Activated CD4-positive, alpha-beta T cell treated with anti-CD3 and anti-CD28 coated beads, Interleukin-2, Interleukin-4, amounts not matched to agents 100 ng/mL and 50 ng/mL, durations not matched to agents 16 hours and 8 hours (primary cell): ENCODE measurements at regions not wholly inside any gene's neighbourhood (a gene's known extent, or its start where the extent isn't known, plus 50 kb on each side); places are given as distances from the start of the nearest gene placed in this dataset.

Experiments
- DNase-seq: peaks from one replicate; pipeline ENCODE4 v3.0.0-alpha.2; 2020; ENCODE audit warnings: low spot score

DNA sequence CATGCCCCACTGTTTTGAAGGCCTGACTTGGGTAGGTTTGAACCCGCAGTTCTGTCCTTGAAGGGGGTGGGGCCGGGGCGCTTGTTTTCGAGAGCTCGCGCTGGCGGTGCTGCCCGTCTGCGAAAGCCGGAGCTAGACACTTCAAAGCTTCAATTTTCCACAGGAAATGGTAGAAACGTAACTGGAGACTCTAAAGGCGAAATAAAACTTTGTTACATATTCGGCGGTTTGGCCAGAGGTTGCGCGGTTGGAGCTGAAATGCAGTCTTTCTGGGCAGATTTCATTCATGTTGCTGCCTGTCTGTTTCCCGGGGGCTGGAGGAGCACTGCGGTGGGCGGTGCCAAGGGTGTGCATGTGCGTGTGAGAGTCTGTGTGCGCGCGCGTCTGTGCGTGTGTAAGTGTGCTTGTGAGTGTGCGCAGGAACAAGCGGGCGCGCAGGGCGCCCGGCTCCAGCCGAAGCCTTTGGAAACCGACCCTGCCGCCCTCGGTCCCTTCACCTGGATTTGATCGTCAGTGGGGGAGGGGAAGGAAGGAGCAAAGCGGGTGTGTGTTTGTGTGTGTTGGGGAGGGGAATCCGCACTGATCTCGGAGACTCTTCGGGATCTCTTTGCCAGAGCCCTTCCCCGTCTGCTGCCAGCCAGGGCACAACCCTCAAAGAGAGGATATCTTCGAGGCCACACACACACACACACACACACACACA, 227.7 kb upstream of the CRY1 start:
- DNase-seq: peak; percentile 61

DNA sequence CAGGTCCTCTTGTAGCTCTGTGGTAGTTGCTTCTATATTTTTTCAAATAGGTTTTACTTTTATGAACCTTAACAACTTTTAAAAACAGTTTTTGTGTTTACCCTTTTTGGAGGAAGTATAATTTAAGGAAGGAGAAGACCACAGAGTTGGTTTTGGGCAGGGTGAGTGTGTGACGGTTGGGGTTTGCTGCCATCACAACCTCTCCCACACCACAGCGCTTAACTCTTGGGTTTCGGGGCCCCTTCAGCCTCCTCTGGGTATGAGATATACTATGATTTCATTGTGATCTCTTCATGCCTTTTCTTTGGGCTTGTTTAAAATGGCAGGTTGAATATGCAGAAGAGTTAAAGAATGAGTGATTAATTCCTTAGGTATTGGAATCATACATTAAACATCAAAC, 228.7 kb upstream of the CRY1 start:
- peak; percentile 57 for DNase-seq

DNA sequence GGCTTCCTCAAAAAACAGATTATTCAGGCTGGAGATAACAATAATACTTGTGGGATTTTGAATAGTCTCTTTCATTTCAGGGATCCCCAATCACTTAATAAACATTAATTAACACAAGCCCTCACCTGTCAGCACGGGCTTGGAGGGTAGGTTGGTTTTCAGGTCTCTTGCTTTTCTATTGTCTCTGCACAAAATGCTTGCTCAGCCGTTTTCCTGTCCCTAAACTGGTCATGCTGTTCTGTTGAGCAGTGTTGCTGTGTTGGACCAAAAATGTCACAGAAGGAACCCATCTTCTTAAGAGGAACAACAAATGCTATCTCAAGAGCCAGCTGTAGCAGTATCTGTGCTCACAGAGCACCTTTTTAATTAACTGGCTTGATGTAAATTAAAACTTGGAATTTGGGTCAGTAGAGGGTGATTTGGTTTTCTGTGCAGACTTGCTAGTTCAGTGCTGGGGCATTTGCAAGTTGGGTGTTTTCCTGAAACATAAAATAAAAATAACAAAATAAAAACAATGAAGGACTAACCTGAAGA, 231.8 kb upstream of the CRY1 start:
- DNase-seq: no peak

DNA sequence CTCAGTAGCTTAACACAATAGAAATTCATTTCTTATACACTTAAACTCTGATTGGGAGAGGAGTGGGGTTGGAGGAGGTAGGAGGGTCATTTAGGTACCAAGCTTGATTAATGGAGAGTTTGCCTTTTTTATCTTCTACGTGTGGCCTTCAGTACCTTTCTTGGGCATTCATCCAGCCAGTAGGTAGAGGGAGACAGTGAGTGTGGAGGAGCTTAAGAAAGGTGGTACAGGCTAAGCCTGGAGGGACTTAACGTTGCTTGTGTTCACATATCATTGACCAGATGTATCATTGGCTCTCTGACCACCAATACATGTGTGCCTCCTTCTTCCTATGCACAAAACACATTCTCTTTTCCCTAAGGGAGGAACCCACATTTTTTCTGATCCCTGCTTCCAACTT, 232.9 kb upstream of the CRY1 start:
- no peak for DNase-seq

DNA sequence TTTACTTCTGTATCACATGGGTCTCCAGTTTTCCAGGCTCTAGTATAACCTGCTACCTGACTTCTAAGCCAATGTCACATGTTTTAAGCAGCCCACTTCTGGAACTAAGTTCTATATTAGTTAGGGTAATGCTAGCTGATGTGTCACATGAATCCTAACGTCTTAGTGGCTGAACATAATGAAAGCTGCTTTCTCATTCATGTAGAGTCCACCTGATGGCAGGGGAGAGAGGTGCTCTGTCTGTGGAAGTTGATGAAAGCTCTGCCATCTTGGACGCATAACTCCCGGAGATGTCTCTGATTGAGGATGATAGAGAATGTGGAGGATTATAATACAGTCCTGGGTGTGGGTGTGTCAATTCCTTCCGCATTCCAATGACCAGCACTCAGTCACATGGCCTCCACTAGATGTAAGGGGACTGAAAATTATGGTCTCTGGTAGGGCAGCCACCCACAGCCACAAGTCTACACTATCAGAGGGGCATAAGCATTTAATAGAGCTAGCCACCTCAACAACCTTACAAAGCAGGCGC, 234.4 kb upstream of the CRY1 start:
- no peak for DNase-seq

DNA sequence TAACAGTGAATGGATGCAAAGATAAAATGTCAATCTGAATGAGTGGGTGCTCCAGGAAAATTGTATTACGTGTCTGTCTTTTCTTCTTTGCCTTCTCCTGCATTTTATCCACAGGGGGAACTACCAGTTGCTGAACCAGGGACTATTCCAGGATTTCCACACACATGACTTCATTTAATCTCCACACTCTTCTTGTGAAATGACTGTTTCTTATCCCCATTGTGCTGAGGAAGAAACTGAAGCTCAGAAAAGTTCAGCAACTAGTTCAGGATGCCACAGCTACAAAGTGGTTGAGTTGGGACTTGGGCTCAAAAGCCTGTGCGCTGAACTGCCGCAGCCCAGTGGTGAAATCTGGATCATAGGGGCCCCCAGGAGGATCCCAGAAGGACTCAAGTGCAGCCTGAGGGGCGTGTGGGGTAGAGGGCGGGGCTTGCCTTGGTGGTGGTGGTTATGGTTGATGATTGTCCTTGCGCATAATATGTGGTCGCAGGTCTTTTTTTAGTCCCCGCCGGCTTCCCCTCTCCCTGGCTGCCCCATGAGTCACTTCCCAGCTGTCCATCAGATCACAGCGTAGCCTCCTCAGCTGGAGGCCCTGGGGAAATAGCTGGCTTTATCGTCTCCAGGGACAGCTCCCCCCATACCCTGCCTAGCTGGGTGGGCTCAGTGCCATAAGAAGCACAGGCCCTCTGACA, 235.2 kb upstream of the CRY1 start:
- DNase-seq: no peak

DNA sequence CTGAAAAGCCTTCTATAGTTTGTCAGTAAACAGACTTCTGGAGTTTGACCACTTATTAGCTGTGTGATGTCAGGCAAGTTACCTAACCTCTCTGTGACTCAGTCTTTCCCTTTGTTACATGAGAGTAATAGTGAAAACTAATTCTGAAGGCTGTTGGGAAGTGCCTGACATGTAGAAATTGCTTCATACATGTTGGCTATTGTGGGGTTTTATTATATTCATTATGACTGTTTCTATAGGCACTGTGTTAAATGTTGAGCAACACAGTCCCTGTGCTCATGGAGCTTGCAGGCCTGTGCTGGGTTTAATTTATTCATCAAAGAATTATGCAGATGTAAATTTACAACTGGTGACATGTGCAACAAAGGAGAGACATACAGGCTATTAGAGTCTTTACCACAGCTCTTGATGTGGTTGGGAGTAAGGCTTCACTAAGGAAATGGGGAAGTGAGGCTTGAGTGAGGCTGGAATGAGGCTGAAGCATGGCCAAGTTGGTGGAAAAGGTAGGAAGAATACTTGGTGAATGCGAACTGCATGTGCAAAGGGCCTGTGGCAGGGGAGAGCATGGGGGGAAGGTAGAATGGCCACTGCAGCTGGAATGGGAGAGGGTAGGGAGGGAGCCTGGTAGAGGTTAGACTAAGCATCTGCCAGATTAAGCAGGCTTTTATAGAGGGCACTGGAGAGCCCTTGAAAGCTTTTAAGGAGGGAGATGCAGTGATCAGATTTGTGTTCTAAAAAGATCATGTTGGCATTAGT, 236.4 kb upstream of the CRY1 start:
- DNase-seq: peak; percentile 56

DNA sequence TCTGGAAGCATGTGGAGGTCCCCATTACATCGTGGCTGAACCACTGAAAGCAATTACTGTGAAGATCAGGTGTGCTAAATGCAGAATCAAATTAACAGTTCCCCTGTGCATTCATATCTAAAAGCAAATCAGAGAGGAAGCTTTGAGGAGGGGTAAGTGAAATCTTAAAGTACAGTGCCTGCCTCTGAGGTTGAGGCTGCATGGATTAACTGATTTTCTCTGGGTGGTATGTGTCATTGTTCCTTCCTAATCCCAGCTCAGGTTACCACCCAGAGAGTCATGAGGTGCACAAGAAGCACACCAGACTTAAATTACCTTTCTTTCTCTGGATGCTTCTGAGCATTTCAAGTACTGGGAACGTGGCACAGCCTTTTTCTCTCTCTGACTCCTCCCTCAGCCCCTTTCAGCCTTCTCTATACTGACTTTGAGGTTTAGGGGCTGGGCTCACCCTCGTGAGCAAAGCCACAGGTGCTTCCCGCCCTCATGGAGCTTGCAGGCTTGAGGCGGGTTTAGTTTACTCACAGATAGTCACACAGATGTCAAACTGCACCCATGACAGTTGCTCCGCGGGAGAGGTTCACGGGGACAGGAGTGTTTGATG, 237.6 kb upstream of the CRY1 start:
- DNase-seq: no peak

DNA sequence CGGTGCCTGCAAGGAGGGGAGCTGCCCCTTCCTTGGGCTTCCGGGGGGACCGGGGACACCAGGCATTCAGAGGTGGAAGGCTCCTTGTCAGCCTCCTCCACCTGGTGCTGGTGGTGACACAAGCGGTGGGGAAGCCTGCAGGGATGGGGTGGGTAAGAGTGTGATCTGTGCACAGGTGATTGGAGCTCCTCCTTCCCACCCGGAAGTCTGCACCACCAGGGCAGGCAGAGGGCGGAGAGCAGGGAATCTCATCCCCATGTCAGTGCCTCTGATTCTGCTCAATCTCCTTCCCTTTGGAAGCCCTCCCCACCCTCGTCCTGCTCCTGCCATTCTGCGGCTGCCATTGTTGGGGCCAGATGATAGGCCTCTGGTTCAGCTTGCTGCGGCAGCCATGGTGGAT, 238.1 kb upstream of the CRY1 start:
- no peak for DNase-seq

DNA sequence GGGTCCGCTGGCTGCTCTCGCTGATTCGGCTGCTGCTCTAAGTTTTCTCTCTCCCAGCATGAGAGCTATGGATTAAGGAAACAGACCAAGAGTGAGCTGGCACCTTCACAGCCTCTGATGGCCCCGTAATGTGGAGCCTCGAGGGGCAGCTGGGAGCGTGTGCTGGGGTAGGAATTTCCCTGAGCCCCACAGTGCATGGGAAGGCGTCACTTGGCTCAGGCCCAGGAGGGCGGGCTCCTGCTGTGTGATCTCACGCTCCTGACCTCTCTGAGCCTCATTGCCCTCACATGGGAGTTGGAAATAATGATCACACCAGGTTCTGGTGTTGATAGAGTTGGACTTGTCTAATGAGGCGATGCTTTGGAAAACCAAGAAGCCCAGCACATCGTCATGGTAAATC, 238.6 kb upstream of the CRY1 start:
- DNase-seq: no peak

DNA sequence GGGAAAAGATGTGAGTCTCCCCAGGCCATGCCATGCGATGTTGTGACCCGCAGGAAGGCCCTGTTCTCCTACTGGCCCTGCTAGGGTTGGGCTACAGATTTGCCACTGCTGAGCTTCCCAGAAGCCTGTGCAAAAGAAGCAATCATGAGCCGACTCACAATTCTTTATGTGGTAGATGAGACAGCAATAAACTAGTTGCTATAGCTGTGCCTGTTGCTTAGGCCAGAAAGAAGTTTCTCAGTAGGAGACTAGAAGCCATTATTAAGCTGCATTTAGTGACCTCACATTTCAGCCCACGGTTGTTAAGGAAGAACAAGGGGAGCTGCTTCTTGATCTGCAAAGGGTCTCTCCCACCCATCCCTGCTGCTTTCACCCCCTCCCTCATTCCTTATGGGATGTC, 239.4 kb upstream of the CRY1 start:
- no peak for DNase-seq

DNA sequence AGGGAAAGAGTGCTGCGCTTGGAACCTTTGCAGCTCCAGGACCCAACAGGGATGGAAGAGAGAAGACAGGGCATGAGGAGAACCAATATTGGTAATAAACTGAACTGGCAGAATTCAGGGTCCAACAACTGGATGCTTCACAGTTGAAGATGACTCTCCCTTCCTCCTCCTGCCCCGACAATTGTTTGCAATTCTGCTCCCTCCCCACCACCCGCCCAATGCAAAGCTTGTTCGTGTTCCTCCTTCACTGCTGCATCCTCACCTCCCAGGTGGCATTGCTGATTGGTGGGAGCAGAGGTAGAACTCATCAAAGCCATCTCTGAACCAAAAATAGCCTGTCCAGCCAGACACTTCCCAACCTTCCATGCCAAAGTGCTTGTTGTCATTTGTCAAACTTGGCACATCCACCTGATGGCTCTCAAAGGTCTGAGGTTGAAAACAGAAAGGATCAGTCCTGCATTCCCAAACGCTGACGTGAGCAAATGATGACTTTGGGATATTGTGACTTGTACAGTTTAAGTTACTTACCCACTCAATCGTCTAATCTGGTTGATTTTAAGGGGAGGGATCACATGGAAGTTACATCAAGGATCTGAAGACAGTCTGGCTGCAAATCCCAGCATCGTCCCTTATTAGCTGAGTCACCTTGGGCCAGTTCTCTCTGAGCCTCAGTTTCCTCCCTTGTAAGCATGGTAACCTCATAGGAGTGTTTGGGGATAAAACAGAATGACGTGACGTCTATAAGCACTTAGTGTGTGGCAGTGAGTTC, 242.6 kb upstream of the CRY1 start:
- DNase-seq: no peak

DNA sequence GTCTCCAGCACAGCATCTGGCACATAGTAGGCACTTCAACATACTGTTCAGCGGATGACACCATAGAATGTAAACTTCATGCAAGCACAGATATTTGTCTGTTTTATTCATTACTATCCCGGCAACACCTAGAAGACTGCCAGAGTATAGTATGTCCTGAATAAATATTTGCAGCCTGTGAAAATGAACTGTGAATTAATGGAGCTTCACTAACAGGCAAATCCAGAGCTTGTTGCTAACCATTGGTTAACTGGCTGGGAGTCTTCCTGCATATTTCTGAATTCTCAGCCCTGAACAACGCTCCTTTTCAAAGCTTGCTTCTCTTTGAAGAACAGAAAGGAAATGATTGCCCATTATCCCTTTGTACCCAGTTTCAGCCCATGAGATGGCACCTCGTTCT, 243.3 kb upstream of the CRY1 start:
- DNase-seq: no peak

DNA sequence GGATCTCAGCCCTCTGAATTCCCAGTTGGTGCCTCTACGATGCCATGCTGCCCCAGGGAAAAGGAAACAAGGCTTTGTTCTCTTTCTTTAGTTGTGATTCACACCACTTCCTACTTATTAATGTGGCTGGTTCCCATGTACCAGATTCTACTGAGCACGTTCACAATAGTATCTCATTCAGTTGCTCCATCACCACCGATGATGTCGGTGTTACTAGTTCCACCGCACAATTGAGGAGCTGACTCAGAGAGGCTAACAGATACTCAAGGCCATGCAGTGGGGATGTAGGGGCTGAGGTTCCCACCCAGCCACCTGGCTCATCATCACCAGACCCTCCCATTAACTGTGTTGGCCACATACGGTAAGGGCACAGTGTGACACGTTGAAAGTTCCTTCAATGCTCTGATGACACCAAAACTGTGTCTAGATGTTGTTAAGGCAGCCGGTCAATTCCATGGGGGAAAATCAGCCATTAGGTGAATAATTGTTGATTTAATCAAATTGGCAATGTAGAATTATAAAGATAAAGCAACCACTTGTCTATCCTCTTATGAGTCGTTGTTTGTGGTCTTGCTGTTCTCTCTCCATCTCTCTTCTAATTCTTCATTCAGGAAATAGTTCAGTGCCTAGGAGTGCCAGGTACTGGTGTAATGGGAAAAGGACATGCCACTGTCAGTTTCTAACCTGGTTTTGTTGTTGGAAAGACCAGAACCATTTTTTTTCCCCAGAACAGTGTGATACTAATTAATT, 244.2 kb upstream of the CRY1 start:
- no peak for DNase-seq

DNA sequence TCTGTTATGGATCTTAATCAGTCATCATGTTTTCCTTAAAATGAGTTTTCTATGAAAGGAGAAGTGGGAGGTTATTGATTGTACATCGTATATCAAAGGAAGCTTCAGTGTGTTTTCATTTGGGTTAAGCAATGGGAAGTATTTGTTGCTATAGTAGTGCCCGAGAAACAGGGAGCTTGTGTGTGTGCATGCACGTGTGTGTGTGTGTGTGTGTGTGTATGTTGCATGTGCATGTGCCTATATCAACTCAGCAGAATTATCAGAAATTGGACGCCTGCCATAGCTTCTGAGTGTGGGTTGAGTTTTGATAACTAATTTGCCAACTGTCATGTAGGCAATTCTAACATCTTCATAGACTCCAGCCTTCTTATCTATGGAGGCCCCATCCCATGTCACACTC, 246.1 kb upstream of the CRY1 start:
- DNase-seq: no peak

DNA sequence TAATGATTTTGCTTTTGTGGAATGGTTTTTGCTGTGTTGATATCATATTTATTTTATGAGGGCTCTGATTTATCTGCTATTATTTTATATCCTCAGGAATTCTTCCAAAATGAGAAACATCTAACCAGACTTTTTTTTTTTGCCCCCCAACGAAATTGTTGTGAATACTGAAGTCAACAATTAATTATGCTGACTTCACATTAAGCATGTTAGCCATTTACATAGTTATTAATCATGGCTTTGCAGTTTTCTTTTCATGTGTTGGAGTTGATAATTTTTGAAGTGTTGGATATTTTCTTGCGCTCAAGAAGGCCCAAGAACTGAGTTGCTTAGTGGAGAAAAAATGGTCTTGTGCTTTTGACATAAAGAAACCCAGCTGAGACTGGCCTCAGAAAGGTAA, 246.6 kb upstream of the CRY1 start:
- no peak for DNase-seq

DNA sequence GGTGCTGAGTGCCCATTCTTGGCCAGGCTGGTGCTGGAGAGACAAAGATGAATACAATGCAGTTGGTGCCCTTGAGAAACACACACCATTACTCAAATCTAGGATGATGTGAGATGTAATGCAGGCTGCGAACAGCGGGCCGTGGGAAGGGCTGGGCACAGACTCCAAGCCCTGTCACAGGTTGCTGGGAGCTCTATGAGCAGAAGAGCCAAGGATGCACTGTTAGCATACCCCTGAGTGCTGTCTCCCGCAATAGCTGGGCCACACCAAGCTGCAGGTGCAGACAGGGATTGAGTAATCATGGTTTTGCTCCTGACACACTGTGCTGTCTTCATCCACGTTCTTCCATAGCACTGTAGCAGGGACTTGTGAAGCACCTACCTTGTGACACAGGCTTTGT, 247.5 kb upstream of the CRY1 start:
- no peak for DNase-seq

DNA sequence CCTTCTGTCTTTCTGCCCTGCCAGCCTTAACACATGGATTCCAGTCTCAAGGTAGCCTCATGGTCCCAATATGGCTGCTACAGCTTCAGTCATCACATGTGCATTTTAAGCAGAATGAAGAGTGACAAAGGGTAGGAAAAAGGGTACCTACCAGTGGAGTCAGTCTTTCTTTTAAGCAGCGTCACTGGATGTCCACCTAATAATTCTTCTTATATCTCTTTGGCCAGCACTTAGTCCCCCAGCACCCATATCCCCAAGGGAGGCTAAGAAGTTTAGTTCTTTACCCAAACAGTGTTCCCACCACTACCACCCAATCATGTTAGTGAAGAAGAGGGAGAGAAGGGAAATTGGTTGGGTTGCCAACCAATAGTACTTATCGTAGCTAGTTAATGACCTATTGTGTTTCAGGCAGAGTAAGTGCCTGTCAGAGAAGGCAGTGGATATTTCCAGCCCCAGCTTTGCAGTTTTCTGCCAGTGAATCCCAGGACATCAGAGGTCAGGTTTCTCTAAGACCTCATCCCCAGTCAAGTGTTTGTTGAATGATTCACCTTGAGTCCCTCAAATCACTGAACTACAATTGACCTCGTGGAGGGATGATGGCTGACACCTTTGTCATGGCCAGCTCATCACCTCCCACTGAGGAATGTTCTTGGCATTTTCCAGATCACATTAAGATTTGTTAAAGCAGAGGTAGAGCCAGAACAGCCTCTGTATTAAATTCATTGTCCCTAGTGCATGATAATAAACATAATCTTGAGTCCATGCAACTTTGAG, 250.9 kb upstream of the CRY1 start:
- DNase-seq: no peak

DNA sequence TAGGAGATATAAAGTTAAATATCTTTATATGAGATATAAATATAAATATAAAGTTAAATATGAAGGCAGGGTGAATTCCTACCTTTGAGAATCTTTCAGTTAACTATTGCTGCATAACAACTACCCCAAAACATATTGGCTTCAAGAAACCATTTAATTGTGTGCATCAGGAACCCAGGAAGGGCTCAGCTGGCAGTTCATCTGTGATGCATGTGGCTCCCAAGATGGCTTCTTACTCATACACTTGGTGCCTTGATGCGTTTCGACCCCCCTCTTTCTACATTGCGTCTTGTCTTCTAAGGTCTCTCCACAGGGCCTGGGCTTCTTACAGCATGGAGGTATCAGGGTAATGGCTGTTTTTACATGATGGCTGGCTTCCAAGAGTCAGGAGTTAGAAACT, 253.9 kb upstream of the CRY1 start:
- no peak for DNase-seq
